Activated naive CD4-positive, alpha-beta T cell treated with anti-CD3 and anti-CD28 coated beads, Interleukin-2, amount 10 ng/mL, durations not matched to agents 7 days and 5 days (primary cell): ENCODE measurements at regions not wholly inside any gene's neighbourhood (a gene's known extent, or its start where the extent isn't known, plus 50 kb on each side); places are given as distances from the start of the nearest gene placed in this dataset.

Source experiments
- CTCF ChIA-PET: fragments of 350-600 bp; sonication (Branson Sonifier 250); formaldehyde crosslinking; loops from one replicate; lab custom pipeline; 2021; ENCODE audit warnings: antibody characterized with exemption; lab: Charles Lee
- DNase-seq: peaks from one replicate; pipeline ENCODE4 v3.0.0-alpha.2; 2020
- H3K27ac Mint-ChIP-seq: one replicate; pipeline ENCODE4 v1.8.0; 2021; ENCODE audit warnings: mild to moderate bottlenecking, moderate library complexity, mixed read lengths
- H3K27me3 Mint-ChIP-seq: one replicate; pipeline ENCODE4 v1.8.0; 2021; ENCODE audit warnings: mild to moderate bottlenecking, mixed read lengths
- H3K36me3 Mint-ChIP-seq: one replicate; pipeline ENCODE4 v1.8.0; 2021; ENCODE audit warnings: mixed read lengths
- H3K4me1 Mint-ChIP-seq: one replicate; pipeline ENCODE4 v1.8.0; 2021; ENCODE audit warnings: mixed read lengths
- H3K4me3 Mint-ChIP-seq: one replicate; pipeline ENCODE4 v1.8.0; 2021; ENCODE audit warnings: mild to moderate bottlenecking, moderate library complexity, mixed read lengths
- H3K9me3 Mint-ChIP-seq: one replicate; pipeline ENCODE4 v1.8.0; 2021; ENCODE audit warnings: mixed read lengths

GRCh38 chr21:28746166-28746565 lies 246.5 kb downstream of the LTN1 start:
- CTCF ChIA-PET = interaction anchor here (0.6 to 3.7 kb wide), 54 partner anchors 7 to 1977 kb away, joined by 3 to 91 read pairs (median 4); no protein-coding TSS in a partner anchor
- DNase-seq = no peak
- Mint-ChIP-seq H3K27me3 (no peaks in the 10 kb centered on the region), H3K4me1 (no peaks in the 10 kb centered on the region), H3K4me3 (no peak overlapping the region), H3K27ac (no peak overlapping the region), H3K36me3 (peaks cover 4% of the 10 kb centered on the region), H3K9me3 (no peaks in the 10 kb centered on the region)

DNA sequence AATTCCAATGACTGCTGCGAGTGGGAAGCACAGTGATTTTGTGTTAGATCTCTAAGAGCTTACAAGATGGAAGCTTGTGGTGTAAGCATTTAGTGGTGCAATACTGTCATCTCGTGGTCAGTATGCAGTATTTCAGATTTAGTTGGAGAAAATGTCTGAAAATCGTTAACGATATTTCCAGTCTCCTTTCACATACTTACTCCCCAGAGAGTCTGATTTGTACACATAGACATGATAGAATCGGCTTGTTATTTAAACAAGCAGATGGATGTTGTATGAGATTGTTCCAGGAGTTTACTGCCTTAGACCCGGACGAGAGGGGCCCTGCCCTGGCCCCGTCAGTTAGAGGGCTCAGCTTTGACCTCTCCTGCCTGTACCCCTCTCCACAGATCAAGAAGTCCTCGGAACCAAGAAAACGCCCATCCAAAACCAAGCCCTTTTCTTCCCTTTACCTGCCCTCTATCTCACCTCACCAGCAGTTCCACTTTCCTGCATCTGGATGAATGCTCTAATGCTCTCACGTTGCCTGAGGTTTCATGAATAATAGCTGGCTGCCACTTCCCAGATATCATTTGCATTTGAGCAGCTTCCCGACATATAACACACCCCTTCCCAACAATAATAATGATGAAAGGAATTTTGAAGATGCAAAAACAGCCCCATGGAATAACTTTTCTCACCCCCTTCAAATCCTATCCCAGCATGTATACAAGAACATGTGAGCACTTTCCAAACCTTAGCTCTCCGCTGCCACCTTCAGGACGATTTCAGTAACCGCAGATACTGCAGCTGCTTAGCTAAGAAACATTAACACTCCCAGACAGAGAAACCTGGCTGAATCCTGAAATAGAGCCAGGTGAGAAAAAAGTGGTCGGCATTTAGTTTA lies 247.3 kb downstream of the LTN1 start:
- DNase-seq = peak; percentile 78
- Mint-ChIP-seq H3K9me3 (no peaks in the 10 kb centered on the region), H3K27me3 (no peaks in the 10 kb centered on the region), H3K27ac (no peak overlapping the region), H3K4me3 (no peak overlapping the region), H3K36me3 (peaks cover 4% of the 10 kb centered on the region), H3K4me1 (no peaks in the 10 kb centered on the region)
- CTCF ChIA-PET = interaction anchor here (0.6 to 3.7 kb wide), 74 partner anchors 8 to 1977 kb away, joined by 3 to 91 read pairs (median 4); no protein-coding TSS in a partner anchor

DNA sequence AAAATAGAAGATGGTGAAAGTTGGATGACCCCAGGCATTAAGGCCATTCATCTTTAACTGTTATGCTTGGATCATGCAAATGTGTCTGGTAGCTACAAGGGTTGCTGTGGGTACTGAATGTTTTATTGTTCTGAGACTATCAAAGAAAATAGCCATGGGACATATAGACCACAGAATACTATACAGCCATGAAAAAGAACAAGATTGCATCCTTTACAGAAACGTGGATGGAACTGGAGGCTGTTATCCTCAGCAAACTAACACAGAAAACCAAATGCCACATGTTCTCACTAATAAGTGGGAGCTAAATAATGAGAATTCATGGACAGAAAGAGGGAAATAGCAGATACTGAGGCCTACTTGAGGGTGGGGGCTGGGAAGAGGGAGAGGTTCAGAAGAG lies 249.0 kb downstream of the LTN1 start:
- no peaks in the 10 kb centered on the region for H3K9me3 Mint-ChIP-seq
- H3K4me1 Mint-ChIP-seq = peaks cover 3% of the 10 kb centered on the region
- H3K4me3 Mint-ChIP-seq = no peak overlapping the region
- no peak for DNase-seq
- H3K27ac Mint-ChIP-seq = no peak overlapping the region
- H3K36me3 Mint-ChIP-seq = no peaks in the 10 kb centered on the region
- CTCF ChIA-PET = interaction anchor here (3.7 kb wide), 1 partner anchor 228 kb away, joined by 91 read pairs; no protein-coding TSS in a partner anchor
- no peaks in the 10 kb centered on the region for H3K27me3 Mint-ChIP-seq

GRCh38 chr21:28742527-28742926 lies 250.2 kb downstream of the LTN1 start:
- no peak overlapping the region for H3K27ac Mint-ChIP-seq
- no peak overlapping the region for H3K4me3 Mint-ChIP-seq
- no peaks in the 10 kb centered on the region for H3K27me3 Mint-ChIP-seq
- H3K9me3 Mint-ChIP-seq = no peaks in the 10 kb centered on the region
- no peaks in the 10 kb centered on the region for H3K36me3 Mint-ChIP-seq
- DNase-seq = no peak
- peaks cover 3% of the 10 kb centered on the region for H3K4me1 Mint-ChIP-seq
- CTCF ChIA-PET = interaction anchor here (1.3 kb wide), 1 partner anchor 228 kb away, joined by 3 read pairs; no protein-coding TSS in a partner anchor

- Mint-ChIP-seq H3K9me3 (no peaks in the 10 kb centered on the region), H3K4me1 (peaks cover 3% of the 10 kb centered on the region), H3K27ac (no peak overlapping the region), H3K4me3 (no peak overlapping the region), H3K27me3 (no peaks in the 10 kb centered on the region), H3K36me3 (no peaks in the 10 kb centered on the region)
- DNase-seq = no peak
- CTCF ChIA-PET = interaction anchor here (1.2 kb wide), 1 partner anchor 222 kb away, joined by 8 read pairs; no protein-coding TSS in a partner anchor
Observed at GRCh38 chr21:28740125-28740524, 252.6 kb downstream of the LTN1 start.

DNA sequence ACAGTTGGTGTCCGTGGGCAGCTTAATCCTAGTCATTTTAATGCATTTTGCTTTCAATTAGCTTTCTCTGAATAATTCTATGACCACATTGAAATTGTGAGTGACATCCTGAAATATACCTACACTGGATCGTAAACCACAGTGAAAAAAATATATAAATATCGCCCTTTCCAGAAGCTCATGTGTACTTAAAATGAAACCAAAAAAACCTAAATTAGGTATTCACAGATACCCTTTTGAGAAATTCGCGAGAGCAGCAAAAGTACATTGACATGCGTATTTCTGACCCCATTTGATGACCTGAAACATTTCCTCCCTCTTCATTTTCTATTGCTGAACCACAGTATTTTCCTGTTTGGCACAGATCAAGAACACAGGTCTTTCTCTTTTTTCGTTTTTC lies 253.8 kb downstream of the LTN1 start:
- Mint-ChIP-seq H3K36me3 (no peaks in the 10 kb centered on the region), H3K27me3 (no peaks in the 10 kb centered on the region), H3K9me3 (no peaks in the 10 kb centered on the region), H3K4me3 (no peak overlapping the region), H3K27ac (no peak overlapping the region), H3K4me1 (peaks cover 3% of the 10 kb centered on the region)
- CTCF ChIA-PET = interaction anchor here (0.6 kb wide), 1 partner anchor 8 kb away, joined by 5 read pairs; no protein-coding TSS in a partner anchor
- DNase-seq = no peak

DNA sequence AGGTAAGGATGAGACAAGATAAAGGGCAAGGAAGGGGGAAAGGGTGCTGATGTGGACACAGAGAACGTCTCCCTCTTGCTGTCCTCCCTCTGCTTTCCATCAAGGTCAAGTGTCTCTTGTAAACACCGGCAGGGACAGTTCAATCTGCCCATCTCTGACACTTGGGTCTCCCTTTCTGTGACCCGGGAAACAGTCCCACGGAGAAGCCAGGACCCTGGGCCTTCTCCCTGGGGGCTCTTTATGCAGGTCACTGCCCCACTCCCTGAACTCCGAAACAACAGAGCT lies 254.3 kb downstream of the LTN1 start:
- Mint-ChIP-seq H3K27ac (no peak overlapping the region), H3K36me3 (no peaks in the 10 kb centered on the region)

GRCh38 chr21:28737674-28738419 lies 254.8 kb downstream of the LTN1 start:
- H3K27me3 Mint-ChIP-seq = no peaks in the 10 kb centered on the region
- no peak for DNase-seq
- H3K27ac Mint-ChIP-seq = no peak overlapping the region
- no peaks in the 10 kb centered on the region for H3K36me3 Mint-ChIP-seq
- CTCF ChIA-PET = interaction anchor here (0.8 to 1.0 kb wide), 2 partner anchors 8 to 222 kb away, joined by 3 to 4 read pairs; no protein-coding TSS in a partner anchor
- H3K4me1 Mint-ChIP-seq = peaks cover 3% of the 10 kb centered on the region
- H3K4me3 Mint-ChIP-seq = no peak overlapping the region
- H3K9me3 Mint-ChIP-seq = no peaks in the 10 kb centered on the region

More for the DNA sequence above, 254.3 kb downstream of the LTN1 start:
- Mint-ChIP-seq H3K4me3 (no peak overlapping the region), H3K4me1 (peaks cover 3% of the 10 kb centered on the region), H3K27me3 (no peaks in the 10 kb centered on the region), H3K9me3 (no peaks in the 10 kb centered on the region)
- CTCF ChIA-PET = interaction anchor here (0.6 kb wide), 1 partner anchor 8 kb away, joined by 5 read pairs; no protein-coding TSS in a partner anchor
- DNase-seq = no peak

- Mint-ChIP-seq H3K27ac (no peak overlapping the region), H3K36me3 (no peaks in the 10 kb centered on the region), H3K4me1 (peaks cover 3% of the 10 kb centered on the region), H3K9me3 (no peaks in the 10 kb centered on the region), H3K4me3 (no peak overlapping the region), H3K27me3 (no peaks in the 10 kb centered on the region)
- CTCF ChIA-PET = interaction anchor here (2.6 kb wide), 1 partner anchor 10 kb away, joined by 28 read pairs; no protein-coding TSS in a partner anchor
- DNase-seq = no peak
Observed at GRCh38 chr21:28734522-28735175, 258.0 kb downstream of the LTN1 start.

DNA sequence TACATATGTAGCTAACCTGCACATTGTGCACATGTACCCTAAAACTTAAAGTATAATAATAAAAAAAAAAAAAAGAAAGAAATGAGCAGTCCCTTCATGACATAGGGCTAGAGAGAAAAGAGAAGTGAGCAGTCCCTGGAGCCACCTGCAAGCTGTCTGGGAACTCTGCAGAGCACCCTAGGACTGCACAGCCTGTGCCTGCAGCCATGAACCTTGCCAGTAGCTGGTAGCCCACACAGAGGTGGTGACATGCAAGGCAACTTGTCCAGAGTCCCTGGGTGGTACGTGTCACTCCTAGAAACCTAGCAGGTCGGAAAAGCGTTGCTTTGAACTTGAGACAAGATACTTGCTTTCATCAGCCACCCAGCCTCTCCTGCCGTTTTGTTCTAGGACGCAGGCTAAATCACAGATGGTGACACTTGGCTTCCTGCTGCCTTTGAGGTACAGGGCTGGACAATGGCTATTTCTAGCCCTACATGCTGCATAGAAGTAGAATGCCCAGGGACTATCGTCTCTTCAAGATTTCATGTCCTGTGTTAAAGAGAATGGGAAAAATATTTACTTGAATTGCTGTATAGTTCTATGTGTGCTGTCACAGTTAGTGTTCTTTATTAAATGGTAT lies 260.9 kb downstream of the LTN1 start:
- CTCF ChIA-PET = no interaction called here
- no peak overlapping the region for H3K27ac Mint-ChIP-seq
- no peaks in the 10 kb centered on the region for H3K36me3 Mint-ChIP-seq
- H3K4me1 Mint-ChIP-seq = no peaks in the 10 kb centered on the region
- no peak for DNase-seq
- H3K27me3 Mint-ChIP-seq = no peaks in the 10 kb centered on the region
- no peaks in the 10 kb centered on the region for H3K9me3 Mint-ChIP-seq
- no peak overlapping the region for H3K4me3 Mint-ChIP-seq

DNA sequence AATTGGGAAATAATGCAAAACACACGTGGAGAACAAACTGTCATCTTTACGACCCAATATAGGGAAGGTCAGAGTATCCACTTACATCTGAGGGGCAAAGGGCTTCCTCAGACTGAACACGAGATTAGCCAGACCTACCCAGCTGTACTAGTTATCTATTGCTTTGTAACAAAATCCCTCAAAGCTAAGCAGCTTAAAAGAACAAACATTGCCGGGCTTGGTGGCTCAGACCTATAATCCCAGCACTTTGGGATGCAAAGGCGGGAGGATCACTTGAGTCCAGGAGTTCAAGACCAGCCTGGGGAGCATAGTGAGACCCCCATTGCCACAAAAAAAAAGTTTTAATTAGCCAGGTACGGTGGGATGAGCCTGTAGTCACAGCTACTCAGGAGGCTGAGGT lies 262.8 kb downstream of the LTN1 start:
- DNase-seq = no peak
- CTCF ChIA-PET = no interaction called here
- H3K27me3 Mint-ChIP-seq = no peaks in the 10 kb centered on the region
- no peak overlapping the region for H3K27ac Mint-ChIP-seq
- no peaks in the 10 kb centered on the region for H3K4me1 Mint-ChIP-seq
- no peak overlapping the region for H3K4me3 Mint-ChIP-seq
- no peaks in the 10 kb centered on the region for H3K9me3 Mint-ChIP-seq
- H3K36me3 Mint-ChIP-seq = no peaks in the 10 kb centered on the region

- Mint-ChIP-seq H3K4me1 (no peaks in the 10 kb centered on the region), H3K27ac (no peak overlapping the region), H3K27me3 (no peaks in the 10 kb centered on the region), H3K4me3 (no peak overlapping the region), H3K9me3 (no peaks in the 10 kb centered on the region), H3K36me3 (no peaks in the 10 kb centered on the region)
- CTCF ChIA-PET = interaction anchor here (1.6 kb wide), 1 partner anchor 17 kb away, joined by 3 read pairs; no protein-coding TSS in a partner anchor
- no peak for DNase-seq
Observed at GRCh38 chr21:28727809-28728208, 264.9 kb downstream of the LTN1 start.

DNA sequence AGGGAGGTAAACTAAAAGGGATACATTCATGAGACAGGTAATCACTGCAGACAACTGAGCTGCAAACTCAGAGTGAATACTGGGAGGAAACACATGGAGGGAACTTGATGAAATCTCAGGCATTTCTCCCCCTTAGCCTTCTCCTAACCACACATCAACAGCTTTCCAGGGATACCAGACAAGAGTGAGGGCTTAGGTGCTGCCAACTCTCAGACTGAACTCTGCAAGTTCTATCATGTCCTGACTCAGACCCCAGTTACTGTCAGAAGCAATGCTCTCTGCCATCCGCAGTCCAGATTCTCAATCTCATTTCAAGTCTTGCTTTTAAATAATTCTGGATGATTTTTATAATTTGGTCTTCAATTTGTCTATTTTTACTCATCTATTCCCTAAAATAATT lies 267.3 kb downstream of the LTN1 start:
- Mint-ChIP-seq H3K4me1 (no peaks in the 10 kb centered on the region), H3K27ac (no peak overlapping the region), H3K27me3 (no peaks in the 10 kb centered on the region), H3K36me3 (no peaks in the 10 kb centered on the region), H3K9me3 (no peaks in the 10 kb centered on the region), H3K4me3 (no peak overlapping the region)
- DNase-seq = no peak
- CTCF ChIA-PET = interaction anchor here (1.3 kb wide), 1 partner anchor 20 kb away, joined by 4 read pairs; no protein-coding TSS in a partner anchor
